GM23338 (cell line): ENCODE measurements at regions not wholly inside any gene's neighbourhood (a gene's known extent, or its start where the extent isn't known, plus 50 kb on each side); places are given as distances from the start of the nearest gene placed in this dataset.

Experiments
- ATAC-seq: fragments of 200-7000 bp; cut with Tn5 transposase; 3 replicates; pipeline ENCODE4 v1.9.1; 2020
- DNase-seq: peaks from one replicate; pipeline ENCODE4 v3.0.0-alpha.2; 2015; ENCODE audit warnings: low spot score
- H2AFZ ChIP-seq: fragments of 200-600 bp; sonication (generic); 2 replicates; pipeline ENCODE4 v1.8.0; 2016; ENCODE audit warnings: antibody characterized with exemption, mild to moderate bottlenecking, moderate library complexity
- H3F3A ChIP-seq: fragments of 200-600 bp; sonication (generic); replicated peaks from 2 replicates; pipeline ENCODE4 v1.8.0; 2017; ENCODE audit warnings: antibody characterized with exemption, mixed run types, low read depth
- H3K27ac ChIP-seq: fragments of 200-600 bp; sonication (generic); 2 replicates; pipeline ENCODE4 v1.6.1; 2016; ENCODE audit warnings: low read depth
- H3K27me3 ChIP-seq: fragments of 200-600 bp; sonication (generic); 2 replicates; pipeline ENCODE4 v1.8.0; 2016; ENCODE audit warnings: mild to moderate bottlenecking, mixed run types, moderate library complexity; ENCODE audit not compliant: insufficient read depth
- H3K36me3 ChIP-seq: fragments of 200-600 bp; sonication (generic); 2 replicates; pipeline ENCODE4 v1.8.0; 2016; ENCODE audit warnings: mild to moderate bottlenecking; ENCODE audit not compliant: insufficient read depth
- H3K4me1 ChIP-seq: fragments of 200-600 bp; sonication (generic); 2 replicates; pipeline ENCODE4 v1.8.0; 2016; ENCODE audit warnings: mild to moderate bottlenecking, moderate library complexity; ENCODE audit not compliant: insufficient read depth
- H3K4me2 ChIP-seq: fragments of 200-600 bp; sonication (generic); 2 replicates; pipeline ENCODE4 v1.7.1; 2017; ENCODE audit warnings: mixed run types
- H3K4me3 ChIP-seq: fragments of 200-600 bp; sonication (generic); 2 replicates; pipeline ENCODE4 v1.6.1; 2016; ENCODE audit warnings: mixed run types
- H3K79me2 ChIP-seq: fragments of 200-600 bp; sonication (generic); replicated peaks from 2 replicates; pipeline ENCODE4 v1.8.0; 2017; ENCODE audit warnings: mild to moderate bottlenecking; ENCODE audit not compliant: insufficient read depth
- H3K9me2 ChIP-seq: fragments of 200-600 bp; sonication (generic); 2 replicates; pipeline ENCODE4 v1.8.0; 2017; ENCODE audit not compliant: insufficient read depth
- H4K20me1 ChIP-seq: fragments of 200-600 bp; sonication (generic); replicated peaks from 2 replicates; pipeline ENCODE4 v1.8.0; 2017; ENCODE audit warnings: mild to moderate bottlenecking; ENCODE audit not compliant: insufficient read depth
- H3K27ac Mint-ChIP-seq: 2 replicates; pipeline ENCODE4 v1.8.0; 2020; ENCODE audit warnings: inconsistent platforms, mild to moderate bottlenecking, moderate library complexity, mixed read lengths
- H3K27me3 Mint-ChIP-seq: 3 replicates; pipeline ENCODE4 v1.8.0; 2022; ENCODE audit warnings: low read depth, mild to moderate bottlenecking, moderate library complexity, mixed read lengths, inconsistent platforms; ENCODE audit not compliant: insufficient read depth, poor library complexity
- H3K36me3 Mint-ChIP-seq: 3 replicates; pipeline ENCODE4 v1.8.0; 2021; ENCODE audit warnings: low read depth, mild to moderate bottlenecking, inconsistent platforms, moderate library complexity, mixed read lengths
- H3K4me1 Mint-ChIP-seq: 3 replicates; pipeline ENCODE4 v1.8.0; 2020; ENCODE audit warnings: mild to moderate bottlenecking, inconsistent platforms, mixed read lengths
- H3K4me3 Mint-ChIP-seq: 3 replicates; pipeline ENCODE4 v1.8.0; 2021; ENCODE audit warnings: moderate library complexity, mild to moderate bottlenecking, inconsistent platforms, mixed read lengths
- H3K9me3 Mint-ChIP-seq: 3 replicates; pipeline ENCODE4 v1.8.0; 2020; ENCODE audit warnings: moderate library complexity, mild to moderate bottlenecking, inconsistent platforms, mixed read lengths
- CREB1 ChIP-seq: fragments of 250-450 bp; sonication (Bioruptor Pico); IDR thresholded peaks from 2 replicates; pipeline ENCODE4 v1.5.0; 2020; ENCODE audit warnings: low read depth, mild to moderate bottlenecking, moderate library complexity
- EZH2phosphoT487 ChIP-seq: fragments of 200-600 bp; sonication (generic); IDR thresholded peaks from one replicate; pipeline ENCODE4 v1.8.1; 2018; ENCODE audit warnings: antibody characterized with exemption; ENCODE audit not compliant: unreplicated experiment
- JUNB ChIP-seq: IDR thresholded peaks from one replicate; pipeline ENCODE4 v1.6.1; 2016; ENCODE audit warnings: antibody characterized with exemption; ENCODE audit not compliant: unreplicated experiment
- POLR2AphosphoS5 ChIP-seq: IDR thresholded peaks from 2 replicates; pipeline ENCODE4 v1.6.1; 2016; ENCODE audit warnings: antibody characterized with exemption, low read depth
- STAT1 ChIP-seq: IDR thresholded peaks from one replicate; pipeline ENCODE4 v1.6.1; 2016; ENCODE audit warnings: antibody characterized with exemption; ENCODE audit not compliant: unreplicated experiment
- ZNF114 ChIP-seq: fragments of 250-450 bp; sonication (Bioruptor Pico); IDR thresholded peaks from 2 replicates; pipeline ENCODE4 v1.5.0; 2020; ENCODE audit warnings: mild to moderate bottlenecking, moderate library complexity
- ZNF462 ChIP-seq: fragments of 250-450 bp; sonication (Bioruptor Pico); IDR thresholded peaks from 2 replicates; pipeline ENCODE4 v1.5.0; 2020; ENCODE audit warnings: mild to moderate bottlenecking, moderate library complexity
- TF ChIP-seq, protein P1 (sequence below), 2 experiments: fragments of 200-600 bp in 1 of 2; sonication (generic) in 1 of 2; conservative IDR thresholded peaks; 2 replicates each; pipeline versions ENCODE4 v1.5.1 to v1.6.1; 2016 to 2017; ENCODE audit warnings: antibody characterized with exemption in 2 of 2, low read depth in 2 of 2, mild to moderate bottlenecking in 2 of 2, moderate library complexity in 1 of 2
- TF ChIP-seq, protein P2 (sequence below): IDR thresholded peaks from one replicate; pipeline ENCODE4 v1.6.1; 2018; ENCODE audit warnings: antibody characterized with exemption; ENCODE audit not compliant: unreplicated experiment

- Histone ChIP-seq H3K27me3 (no peaks in the 10 kb centered on the region), H3K79me2 (no peaks in the 10 kb centered on the region), H3K36me3 (no peaks in the 10 kb centered on the region), H3F3A (no peaks in the 10 kb centered on the region), H3K27ac (no peak overlapping the region), H2AFZ (no peak overlapping the region), H3K4me3 (no peak overlapping the region), H3K9me2 (0 out of 2 replicates have a peak, but pooled peaks cover 7% of the 10 kb centered on the region), H3K4me2 (no peak overlapping the region), H3K4me1 (peaks cover 10% of the 10 kb centered on the region), H4K20me1 (no peaks in the 10 kb centered on the region)
- Mint-ChIP-seq H3K27ac (no peak overlapping the region), H3K27me3 (peaks cover 18% of the 10 kb centered on the region), H3K36me3 (peaks cover 7% of the 10 kb centered on the region; the same call in 2 of the 3 replicates), H3K9me3 (peaks cover 7% of the 10 kb centered on the region; the same call in 2 of the 3 replicates), H3K4me3 (no peak overlapping the region), H3K4me1 (peaks cover 25% of the 10 kb centered on the region)
- ATAC-seq, result no peak
- DNase-seq, result no peak
- TF ChIP-seq STAT1 (no peak), EZH2phosphoT487 (no peak), ZNF114 (CRISPR knock-in tag) (no peak), CREB1 (no peak)
- TF ChIP-seq, protein P1, sequence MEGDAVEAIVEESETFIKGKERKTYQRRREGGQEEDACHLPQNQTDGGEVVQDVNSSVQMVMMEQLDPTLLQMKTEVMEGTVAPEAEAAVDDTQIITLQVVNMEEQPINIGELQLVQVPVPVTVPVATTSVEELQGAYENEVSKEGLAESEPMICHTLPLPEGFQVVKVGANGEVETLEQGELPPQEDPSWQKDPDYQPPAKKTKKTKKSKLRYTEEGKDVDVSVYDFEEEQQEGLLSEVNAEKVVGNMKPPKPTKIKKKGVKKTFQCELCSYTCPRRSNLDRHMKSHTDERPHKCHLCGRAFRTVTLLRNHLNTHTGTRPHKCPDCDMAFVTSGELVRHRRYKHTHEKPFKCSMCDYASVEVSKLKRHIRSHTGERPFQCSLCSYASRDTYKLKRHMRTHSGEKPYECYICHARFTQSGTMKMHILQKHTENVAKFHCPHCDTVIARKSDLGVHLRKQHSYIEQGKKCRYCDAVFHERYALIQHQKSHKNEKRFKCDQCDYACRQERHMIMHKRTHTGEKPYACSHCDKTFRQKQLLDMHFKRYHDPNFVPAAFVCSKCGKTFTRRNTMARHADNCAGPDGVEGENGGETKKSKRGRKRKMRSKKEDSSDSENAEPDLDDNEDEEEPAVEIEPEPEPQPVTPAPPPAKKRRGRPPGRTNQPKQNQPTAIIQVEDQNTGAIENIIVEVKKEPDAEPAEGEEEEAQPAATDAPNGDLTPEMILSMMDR (conservative IDR thresholded peaks at IDR 0.05; ENCODE audit: low read depth in 2 of 2), result no peak
- TF ChIP-seq, protein P2, sequence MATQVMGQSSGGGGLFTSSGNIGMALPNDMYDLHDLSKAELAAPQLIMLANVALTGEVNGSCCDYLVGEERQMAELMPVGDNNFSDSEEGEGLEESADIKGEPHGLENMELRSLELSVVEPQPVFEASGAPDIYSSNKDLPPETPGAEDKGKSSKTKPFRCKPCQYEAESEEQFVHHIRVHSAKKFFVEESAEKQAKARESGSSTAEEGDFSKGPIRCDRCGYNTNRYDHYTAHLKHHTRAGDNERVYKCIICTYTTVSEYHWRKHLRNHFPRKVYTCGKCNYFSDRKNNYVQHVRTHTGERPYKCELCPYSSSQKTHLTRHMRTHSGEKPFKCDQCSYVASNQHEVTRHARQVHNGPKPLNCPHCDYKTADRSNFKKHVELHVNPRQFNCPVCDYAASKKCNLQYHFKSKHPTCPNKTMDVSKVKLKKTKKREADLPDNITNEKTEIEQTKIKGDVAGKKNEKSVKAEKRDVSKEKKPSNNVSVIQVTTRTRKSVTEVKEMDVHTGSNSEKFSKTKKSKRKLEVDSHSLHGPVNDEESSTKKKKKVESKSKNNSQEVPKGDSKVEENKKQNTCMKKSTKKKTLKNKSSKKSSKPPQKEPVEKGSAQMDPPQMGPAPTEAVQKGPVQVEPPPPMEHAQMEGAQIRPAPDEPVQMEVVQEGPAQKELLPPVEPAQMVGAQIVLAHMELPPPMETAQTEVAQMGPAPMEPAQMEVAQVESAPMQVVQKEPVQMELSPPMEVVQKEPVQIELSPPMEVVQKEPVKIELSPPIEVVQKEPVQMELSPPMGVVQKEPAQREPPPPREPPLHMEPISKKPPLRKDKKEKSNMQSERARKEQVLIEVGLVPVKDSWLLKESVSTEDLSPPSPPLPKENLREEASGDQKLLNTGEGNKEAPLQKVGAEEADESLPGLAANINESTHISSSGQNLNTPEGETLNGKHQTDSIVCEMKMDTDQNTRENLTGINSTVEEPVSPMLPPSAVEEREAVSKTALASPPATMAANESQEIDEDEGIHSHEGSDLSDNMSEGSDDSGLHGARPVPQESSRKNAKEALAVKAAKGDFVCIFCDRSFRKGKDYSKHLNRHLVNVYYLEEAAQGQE, result no peak
Observed at GRCh38 chr17:34075076-34075475, 180.0 kb upstream of the CCL2 start.

DNA sequence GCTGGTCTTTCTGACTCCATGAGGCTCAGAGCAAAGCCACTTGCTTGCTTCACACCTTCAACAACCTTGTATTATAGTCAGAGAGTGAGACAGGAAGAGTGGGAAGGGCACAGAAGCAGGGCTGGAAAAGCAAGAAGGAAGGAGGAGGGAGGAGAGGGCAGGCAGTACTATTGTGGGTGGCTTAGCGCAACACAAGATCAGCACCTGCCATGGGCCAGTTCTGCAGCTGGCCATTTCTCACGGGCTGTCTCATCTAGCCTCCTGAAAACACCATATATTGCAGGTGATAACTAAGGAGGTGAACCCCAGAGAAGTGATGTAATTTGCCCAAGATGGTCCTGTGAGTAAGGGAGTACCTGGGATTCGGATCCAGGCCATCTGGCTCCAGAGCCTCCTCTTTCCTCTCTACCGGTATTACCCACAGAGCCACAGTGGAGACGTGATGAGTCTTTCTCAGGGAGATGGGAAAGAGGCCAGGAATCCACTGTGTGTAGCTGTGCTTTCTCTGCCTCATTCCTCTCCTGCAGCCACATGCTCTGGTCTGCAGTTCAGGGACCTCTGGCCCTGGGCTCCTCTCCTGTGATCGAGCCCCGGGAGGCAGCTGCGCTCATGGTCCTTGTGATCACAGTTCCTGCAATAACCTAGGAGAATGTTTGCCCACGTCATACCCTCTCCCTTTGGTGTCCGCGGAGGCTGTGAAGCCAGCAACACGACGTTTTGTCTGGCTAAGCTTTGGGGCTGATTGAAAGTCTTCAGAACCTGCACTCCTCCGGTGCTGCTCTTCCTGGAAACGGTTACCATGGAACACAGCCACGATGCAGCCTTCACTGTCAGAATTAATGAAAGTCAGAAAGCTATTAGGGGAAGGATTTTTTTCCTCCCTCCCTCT is 178.1 kb upstream of the CCL2 start:
- Mint-ChIP-seq H3K9me3 (peaks cover 2% of the 10 kb centered on the region; the same call in 2 of the 3 replicates), H3K27ac (no peak overlapping the region; the same call in 1 of the 2 replicates), H3K4me1 (peaks cover 25% of the 10 kb centered on the region), H3K4me3 (no peak overlapping the region), H3K36me3 (peaks cover 2% of the 10 kb centered on the region; the same call in 1 of the 3 replicates), H3K27me3 (peaks cover 15% of the 10 kb centered on the region)
- no peaks in the 10 kb centered on the region for H3K79me2 ChIP-seq
- no peaks in the 10 kb centered on the region for H4K20me1 ChIP-seq
- ATAC-seq (no peak), DNase-seq (no peak)
- H3K27me3 ChIP-seq, result no peaks in the 10 kb centered on the region
- 0 out of 2 replicates have a peak, but pooled peaks cover 3% of the 10 kb centered on the region for H3K9me2 ChIP-seq
- H3F3A ChIP-seq, result no peaks in the 10 kb centered on the region
- peak overlapping the region; percentile 62; the same call in 1 of the 2 replicates for H3K4me2 ChIP-seq
- no peak overlapping the region for H3K27ac ChIP-seq
- no peaks in the 10 kb centered on the region for H3K36me3 ChIP-seq
- 0 out of 2 replicates have a peak overlapping the region, but pooled peaks have one; percentile 32 for H2AFZ ChIP-seq
- H3K4me3 ChIP-seq, result no peak overlapping the region
- peaks cover 10% of the 10 kb centered on the region for H3K4me1 ChIP-seq
- no peak for TF ChIP-seq POLR2AphosphoS5
- TF ChIP-seq EZH2phosphoT487, result no peak
- no peak for TF ChIP-seq ZNF462 (CRISPR knock-in tag)
- no peak for TF ChIP-seq JUNB
